Stomach (tissue), 4 donors: ENCODE measurements at regions not wholly inside any gene's neighbourhood (a gene's known extent, or its start where the extent isn't known, plus 50 kb on each side); places are given as distances from the start of the nearest gene placed in this dataset.

ENCODE experiments used
- EP300 ChIP-seq: sonication (generic); formaldehyde crosslinking; IDR thresholded peaks from one replicate; pipeline ENCODE4 v1.6.1; 2017; ENCODE audit warnings: antibody characterized with exemption
- POLR2AphosphoS5 ChIP-seq, 3 donors: sonication (generic); formaldehyde crosslinking; IDR thresholded peaks; one replicate each; pipeline ENCODE4 v1.6.1; 2016; ENCODE audit warnings: antibody characterized with exemption in 3 of 3
- TF ChIP-seq, protein P1 (sequence below), 7 experiments: fragments of 450-650 bp in 4 of 7; fragments of 200-600 bp in 3 of 7; sonication (generic) in 3 of 7; IDR thresholded peaks; one replicate each; pipeline ENCODE4 v1.5.1; 2016 to 2019; ENCODE audit warnings: antibody characterized with exemption in 7 of 7, control low read depth in 2 of 7, mild to moderate bottlenecking in 1 of 7

DNA sequence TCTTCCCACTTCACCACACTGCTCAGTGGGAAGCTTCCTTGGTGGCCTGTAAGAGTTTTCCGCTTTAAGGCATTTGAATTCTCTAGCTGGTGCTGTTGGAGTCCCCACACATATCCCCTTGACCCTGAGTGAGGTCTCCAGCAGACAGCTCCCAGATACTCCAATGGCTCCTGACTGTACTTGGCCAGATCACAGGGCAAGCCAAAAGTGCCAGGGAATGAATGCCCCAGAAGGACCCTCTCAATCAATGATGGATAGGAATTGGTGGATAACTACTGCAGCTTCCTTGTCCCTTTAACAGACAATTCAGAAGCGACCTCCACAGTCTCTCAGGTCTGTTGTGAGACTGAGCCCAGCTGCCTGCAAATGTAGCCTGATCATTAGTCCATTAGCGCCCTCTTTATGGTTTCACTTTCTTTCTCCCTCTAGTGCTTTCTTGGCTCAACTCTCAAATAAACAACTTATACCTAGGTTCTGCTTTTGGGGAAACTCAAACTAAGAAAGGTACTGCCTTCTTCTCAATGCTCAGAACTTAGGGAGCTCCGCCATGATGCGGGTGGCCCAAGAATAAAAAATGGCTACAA lies 283.0 kb downstream of the TCF7L2 start:
- TF ChIP-seq POLR2AphosphoS5 (IDR thresholded peaks at IDR 0.05) (no peak), EP300 (no peak)
- TF ChIP-seq, protein P1, sequence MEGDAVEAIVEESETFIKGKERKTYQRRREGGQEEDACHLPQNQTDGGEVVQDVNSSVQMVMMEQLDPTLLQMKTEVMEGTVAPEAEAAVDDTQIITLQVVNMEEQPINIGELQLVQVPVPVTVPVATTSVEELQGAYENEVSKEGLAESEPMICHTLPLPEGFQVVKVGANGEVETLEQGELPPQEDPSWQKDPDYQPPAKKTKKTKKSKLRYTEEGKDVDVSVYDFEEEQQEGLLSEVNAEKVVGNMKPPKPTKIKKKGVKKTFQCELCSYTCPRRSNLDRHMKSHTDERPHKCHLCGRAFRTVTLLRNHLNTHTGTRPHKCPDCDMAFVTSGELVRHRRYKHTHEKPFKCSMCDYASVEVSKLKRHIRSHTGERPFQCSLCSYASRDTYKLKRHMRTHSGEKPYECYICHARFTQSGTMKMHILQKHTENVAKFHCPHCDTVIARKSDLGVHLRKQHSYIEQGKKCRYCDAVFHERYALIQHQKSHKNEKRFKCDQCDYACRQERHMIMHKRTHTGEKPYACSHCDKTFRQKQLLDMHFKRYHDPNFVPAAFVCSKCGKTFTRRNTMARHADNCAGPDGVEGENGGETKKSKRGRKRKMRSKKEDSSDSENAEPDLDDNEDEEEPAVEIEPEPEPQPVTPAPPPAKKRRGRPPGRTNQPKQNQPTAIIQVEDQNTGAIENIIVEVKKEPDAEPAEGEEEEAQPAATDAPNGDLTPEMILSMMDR (IDR thresholded peaks at IDR 0.05), result no peak
